ENCODE measurements at regions not wholly inside any gene's neighbourhood (a gene's known extent, or its start where the extent isn't known, plus 50 kb on each side); places are given as distances from the start of the nearest gene placed in this dataset.

DNA sequence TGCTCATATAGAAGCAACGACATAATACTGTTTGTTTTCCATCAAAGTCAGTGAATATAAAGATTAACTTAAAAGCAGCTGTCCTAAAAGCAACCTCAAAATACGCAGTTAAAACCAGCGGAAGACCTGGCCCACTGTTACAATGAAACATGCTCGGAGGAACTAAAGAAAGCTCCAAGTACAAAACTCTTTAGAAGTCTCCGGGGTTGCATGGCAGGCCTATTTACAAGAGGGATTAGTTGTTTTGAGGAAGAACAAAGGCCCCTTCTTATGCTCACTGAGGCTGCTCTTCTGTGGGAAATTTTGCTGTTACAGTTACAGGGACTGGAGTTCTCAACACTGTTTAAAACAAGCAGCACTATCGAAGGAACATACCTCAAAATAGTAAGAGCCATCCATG, 75.9 kb upstream of the C12orf71 start:
- TF ChIP-seq, protein P1, sequence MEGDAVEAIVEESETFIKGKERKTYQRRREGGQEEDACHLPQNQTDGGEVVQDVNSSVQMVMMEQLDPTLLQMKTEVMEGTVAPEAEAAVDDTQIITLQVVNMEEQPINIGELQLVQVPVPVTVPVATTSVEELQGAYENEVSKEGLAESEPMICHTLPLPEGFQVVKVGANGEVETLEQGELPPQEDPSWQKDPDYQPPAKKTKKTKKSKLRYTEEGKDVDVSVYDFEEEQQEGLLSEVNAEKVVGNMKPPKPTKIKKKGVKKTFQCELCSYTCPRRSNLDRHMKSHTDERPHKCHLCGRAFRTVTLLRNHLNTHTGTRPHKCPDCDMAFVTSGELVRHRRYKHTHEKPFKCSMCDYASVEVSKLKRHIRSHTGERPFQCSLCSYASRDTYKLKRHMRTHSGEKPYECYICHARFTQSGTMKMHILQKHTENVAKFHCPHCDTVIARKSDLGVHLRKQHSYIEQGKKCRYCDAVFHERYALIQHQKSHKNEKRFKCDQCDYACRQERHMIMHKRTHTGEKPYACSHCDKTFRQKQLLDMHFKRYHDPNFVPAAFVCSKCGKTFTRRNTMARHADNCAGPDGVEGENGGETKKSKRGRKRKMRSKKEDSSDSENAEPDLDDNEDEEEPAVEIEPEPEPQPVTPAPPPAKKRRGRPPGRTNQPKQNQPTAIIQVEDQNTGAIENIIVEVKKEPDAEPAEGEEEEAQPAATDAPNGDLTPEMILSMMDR (IDR thresholded peaks at IDR 0.05), result no peak
- TF ChIP-seq POLR2A (IDR thresholded peaks at IDR 0.05), result no peak

Measured in lower leg skin (tissue), 3 donors.